Thyroid gland (tissue), 4 donors: ENCODE measurements at regions not wholly inside any gene's neighbourhood (a gene's known extent, or its start where the extent isn't known, plus 50 kb on each side); places are given as distances from the start of the nearest gene placed in this dataset.

Experiments
- DNase-seq, 2 donors: peaks; one replicate each; pipeline ENCODE4 v3.0.0-alpha.2; 2019
- H3K27ac ChIP-seq, 3 donors: fragments of 200-600 bp; sonication (generic); 1 replicate in 2 of 3; 2 replicates in 1 of 3; pipeline ENCODE4 v1.5.1; 2016 to 2019; ENCODE audit warnings: mild to moderate bottlenecking in 1 of 3, moderate library complexity in 1 of 3
- H3K27me3 ChIP-seq: fragments of 200-600 bp; sonication (generic); one replicate; pipeline ENCODE4 v1.5.1; 2019
- H3K36me3 ChIP-seq, 2 donors: fragments of 200-600 bp; sonication (generic); one replicate each; pipeline ENCODE4 v1.5.1; 2016 to 2019
- H3K4me1 ChIP-seq, 2 donors: fragments of 200-600 bp; sonication (generic); one replicate each; pipeline ENCODE4 v1.5.1; 2017 to 2019
- H3K4me3 ChIP-seq, 3 donors: fragments of 200-600 bp; sonication (generic); replicated peaks in 1 of 3; 1 replicate in 2 of 3; 2 replicates in 1 of 3; pipeline ENCODE4 v1.5.1; 2016; ENCODE audit warnings: mild to moderate bottlenecking in 1 of 3
- H3K9me3 ChIP-seq: fragments of 200-600 bp; sonication (generic); one replicate; pipeline ENCODE4 v1.5.1; 2017
- POLR2A ChIP-seq, 2 donors: fragments of 450-650 bp; IDR thresholded peaks; one replicate each; pipeline ENCODE4 v1.6.1; 2017; ENCODE audit warnings: antibody characterized with exemption in 2 of 2, mild to moderate bottlenecking in 2 of 2, moderate library complexity in 1 of 2
- WGBS, 2 donors: methylation state at CpG; one replicate each; pipeline ENCODE4 v1.1.5; 2017; 5-methylcytosine and 5-hydroxymethylcytosine counted together
- intact Hi-C: fragments of 100-400 bp; cut with DNase I; formaldehyde crosslinking; loops from one replicate; pipeline ENCODE4 v1.15.1; 2023
- TF ChIP-seq, protein P1 (sequence below), 6 experiments: fragments of 200-600 bp in 3 of 6; fragments of 450-650 bp in 3 of 6; sonication (generic) in 3 of 6; IDR thresholded peaks; one replicate each; pipeline ENCODE4 v1.5.1; 2016 to 2019; ENCODE audit warnings: antibody characterized with exemption in 6 of 6, mild to moderate bottlenecking in 2 of 6, inconsistent platforms in 1 of 6, moderate library complexity in 1 of 6

DNA sequence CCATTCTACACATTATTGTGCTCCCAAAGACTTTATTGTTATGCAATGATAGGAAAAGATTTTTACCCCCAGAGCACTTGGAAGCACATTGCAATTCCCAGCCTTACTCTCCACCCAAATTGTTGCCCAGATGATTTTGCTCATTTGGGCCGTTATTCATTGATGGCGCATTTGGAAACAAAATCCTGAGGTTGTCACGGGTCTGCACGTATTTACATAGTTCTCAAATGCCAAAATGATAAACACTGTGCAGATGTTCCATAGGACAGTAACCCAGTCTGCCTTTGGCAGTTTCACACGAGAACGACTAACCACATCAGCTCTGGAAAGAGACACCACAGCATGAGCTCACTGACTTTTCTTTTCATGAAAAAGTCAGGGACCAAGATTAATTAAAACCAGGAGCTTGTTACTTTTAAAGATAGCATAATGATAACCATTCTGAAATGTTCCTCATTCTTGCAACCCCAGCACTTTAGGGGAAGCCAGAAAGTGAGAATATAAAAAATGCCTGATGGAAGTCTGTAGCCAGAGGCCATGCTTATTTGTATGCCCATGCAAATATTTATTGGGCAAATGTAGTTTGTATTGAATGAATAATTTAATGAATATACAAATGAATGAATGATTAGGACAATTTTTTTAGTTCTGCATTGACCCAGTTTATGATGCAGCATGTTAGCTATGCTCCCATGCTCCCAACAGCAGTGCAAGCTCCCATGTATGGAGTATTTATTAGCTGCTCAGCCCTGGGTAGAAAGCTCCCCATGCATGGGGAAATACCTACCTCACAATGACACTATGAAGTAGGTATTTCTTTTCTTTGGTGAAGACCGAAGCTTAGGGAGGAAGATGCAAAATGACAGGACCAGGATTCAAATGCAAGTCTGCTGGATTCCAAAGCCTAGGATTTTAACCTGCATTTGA, 84.6 kb downstream of the MAIP1 start:
- no peaks in the 10 kb centered on the region for H3K9me3 ChIP-seq
- no peak overlapping the region for H3K27ac ChIP-seq
- TF ChIP-seq, protein P1, sequence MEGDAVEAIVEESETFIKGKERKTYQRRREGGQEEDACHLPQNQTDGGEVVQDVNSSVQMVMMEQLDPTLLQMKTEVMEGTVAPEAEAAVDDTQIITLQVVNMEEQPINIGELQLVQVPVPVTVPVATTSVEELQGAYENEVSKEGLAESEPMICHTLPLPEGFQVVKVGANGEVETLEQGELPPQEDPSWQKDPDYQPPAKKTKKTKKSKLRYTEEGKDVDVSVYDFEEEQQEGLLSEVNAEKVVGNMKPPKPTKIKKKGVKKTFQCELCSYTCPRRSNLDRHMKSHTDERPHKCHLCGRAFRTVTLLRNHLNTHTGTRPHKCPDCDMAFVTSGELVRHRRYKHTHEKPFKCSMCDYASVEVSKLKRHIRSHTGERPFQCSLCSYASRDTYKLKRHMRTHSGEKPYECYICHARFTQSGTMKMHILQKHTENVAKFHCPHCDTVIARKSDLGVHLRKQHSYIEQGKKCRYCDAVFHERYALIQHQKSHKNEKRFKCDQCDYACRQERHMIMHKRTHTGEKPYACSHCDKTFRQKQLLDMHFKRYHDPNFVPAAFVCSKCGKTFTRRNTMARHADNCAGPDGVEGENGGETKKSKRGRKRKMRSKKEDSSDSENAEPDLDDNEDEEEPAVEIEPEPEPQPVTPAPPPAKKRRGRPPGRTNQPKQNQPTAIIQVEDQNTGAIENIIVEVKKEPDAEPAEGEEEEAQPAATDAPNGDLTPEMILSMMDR (IDR thresholded peaks at IDR 0.05), result no peak
- TF ChIP-seq POLR2A (IDR thresholded peaks at IDR 0.05), result no peak
- no peaks in the 10 kb centered on the region for H3K4me1 ChIP-seq
- no peak for DNase-seq
- H3K4me3 ChIP-seq, result no peak overlapping the region
- WGBS, 2 donors, result 82 to 86% methylated on average over 7 of the region's 7 CpGs
- no peaks in the 10 kb centered on the region for H3K36me3 ChIP-seq
- H3K27me3 ChIP-seq, result no peaks in the 10 kb centered on the region
- intact Hi-C loops, result no loop called here

DNA sequence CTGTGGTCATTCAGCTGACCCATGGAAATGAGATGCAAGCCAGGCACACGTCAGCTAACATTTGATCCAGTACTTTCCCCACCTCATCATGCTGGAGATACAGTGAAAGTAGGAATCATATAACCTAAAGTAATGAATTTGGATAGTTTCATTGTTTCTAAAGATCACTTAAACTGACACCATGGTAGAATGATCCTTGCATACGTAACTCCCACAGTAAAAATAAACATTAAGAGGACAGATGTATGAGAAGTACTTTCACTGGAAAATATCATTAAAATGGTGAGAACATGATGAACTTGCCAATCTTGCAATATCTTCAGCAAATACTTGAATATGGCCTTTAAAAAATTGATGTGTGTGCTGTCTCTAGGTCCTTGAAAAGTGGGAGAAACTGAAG, 85.4 kb downstream of the MAIP1 start:
- Histone ChIP-seq H3K36me3 (no peaks in the 10 kb centered on the region), H3K27me3 (no peaks in the 10 kb centered on the region)
- 96 to 99% methylated on average over 2 of the region's 2 CpGs for WGBS, 2 donors

GRCh38 chr2:200041639-200042038, 86.3 kb downstream of the MAIP1 start:
- no peaks in the 10 kb centered on the region for H3K9me3 ChIP-seq
- no peak for DNase-seq
- H3K4me3 ChIP-seq, result no peak overlapping the region
- no peak overlapping the region for H3K27ac ChIP-seq
- intact Hi-C loops, result no loop called here
- WGBS, 2 donors, result 94 to 95% methylated on average over 2 of the region's 2 CpGs
- H3K36me3 ChIP-seq, result no peaks in the 10 kb centered on the region
- H3K4me1 ChIP-seq, result no peaks in the 10 kb centered on the region
- H3K27me3 ChIP-seq, result no peaks in the 10 kb centered on the region
- TF ChIP-seq, protein P1 (IDR thresholded peaks at IDR 0.05), result no peak
- no peak for TF ChIP-seq POLR2A (IDR thresholded peaks at IDR 0.05)

More for the DNA sequence above, 85.4 kb downstream of the MAIP1 start:
- intact Hi-C loops, result no loop called here
- no peak overlapping the region for H3K4me3 ChIP-seq
- no peak overlapping the region for H3K27ac ChIP-seq
- no peak for DNase-seq
- H3K9me3 ChIP-seq, result no peaks in the 10 kb centered on the region
- H3K4me1 ChIP-seq, result no peaks in the 10 kb centered on the region
- TF ChIP-seq POLR2A (IDR thresholded peaks at IDR 0.05), result no peak
- TF ChIP-seq, protein P1 (IDR thresholded peaks at IDR 0.05), result no peak

- TF ChIP-seq, protein P1 (IDR thresholded peaks at IDR 0.05), result no peak
- TF ChIP-seq POLR2A (IDR thresholded peaks at IDR 0.05), result no peak
- no peaks in the 10 kb centered on the region for H3K36me3 ChIP-seq
- intact Hi-C loops, result no loop called here
Observed at GRCh38 chr2:200042102-200042735, 86.8 kb downstream of the MAIP1 start.

DNA sequence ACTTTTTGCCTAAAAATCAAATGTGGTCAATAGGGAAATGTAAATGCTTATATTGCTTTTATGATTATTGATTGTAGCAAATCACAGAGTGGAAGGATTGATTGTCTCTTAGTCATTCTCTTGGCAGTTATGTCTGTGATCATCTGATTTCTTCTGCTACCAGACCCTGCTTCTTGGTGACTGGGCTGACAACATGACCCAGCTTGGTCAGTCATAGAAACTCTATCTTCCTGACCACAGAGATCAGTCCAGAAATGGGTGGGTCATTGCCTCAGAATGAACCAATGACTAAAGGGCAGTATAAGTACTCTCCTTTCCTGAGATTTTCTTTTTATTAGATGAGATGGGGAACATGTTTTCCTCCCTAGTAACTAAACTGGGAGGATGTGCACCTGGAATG, 87.6 kb downstream of the MAIP1 start:
- intact Hi-C loops, result no loop called here
- H3K27me3 ChIP-seq, result no peaks in the 10 kb centered on the region

More at GRCh38 chr2:200042102-200042735, 86.8 kb downstream of the MAIP1 start:
- Histone ChIP-seq H3K4me3 (no peak overlapping the region), H3K9me3 (no peaks in the 10 kb centered on the region), H3K4me1 (no peaks in the 10 kb centered on the region), H3K27me3 (no peaks in the 10 kb centered on the region), H3K27ac (no peak overlapping the region)
- no peak for DNase-seq

More for the DNA sequence above, 87.6 kb downstream of the MAIP1 start:
- Histone ChIP-seq H3K4me3 (no peak overlapping the region), H3K36me3 (no peaks in the 10 kb centered on the region), H3K27ac (no peak overlapping the region), H3K4me1 (no peaks in the 10 kb centered on the region), H3K9me3 (no peaks in the 10 kb centered on the region)
- DNase-seq, result no peak
- TF ChIP-seq, protein P1 (IDR thresholded peaks at IDR 0.05), result no peak
- TF ChIP-seq POLR2A (IDR thresholded peaks at IDR 0.05), result no peak
